T-helper 2 cell treated with Interferon-gamma antibody and Interleukin-4, amounts not matched to agents 5 μg/mL and 100 μg/mL, for 36 hours (primary cell): ENCODE measurements at regions not wholly inside any gene's neighbourhood (a gene's known extent, or its start where the extent isn't known, plus 50 kb on each side); places are given as distances from the start of the nearest gene placed in this dataset.
"Not testable (repeated sequence)": the region's sequence is repeated elsewhere in the genome, so short reads cannot be mapped to it uniquely, and the experiment has no call there.

Experiments used
- DNase-seq: peaks from one replicate; pipeline ENCODE4 v3.0.0; 2021; ENCODE audit warnings: low spot score
- H3K27ac Mint-ChIP-seq: one replicate; pipeline ENCODE4 v1.8.0; 2021; ENCODE audit warnings: mild to moderate bottlenecking, mixed read lengths
- H3K27me3 Mint-ChIP-seq: one replicate; pipeline ENCODE4 v1.8.0; 2021; ENCODE audit warnings: low read depth, mixed read lengths
- H3K36me3 Mint-ChIP-seq: one replicate; pipeline ENCODE4 v1.8.0; 2021; ENCODE audit warnings: low read depth, mixed read lengths
- H3K4me1 Mint-ChIP-seq: one replicate; pipeline ENCODE4 v1.8.0; 2021; ENCODE audit warnings: low read depth, mixed read lengths
- H3K4me3 Mint-ChIP-seq: one replicate; pipeline ENCODE4 v1.8.0; 2022; ENCODE audit warnings: mild to moderate bottlenecking, moderate library complexity, mixed read lengths
- H3K9me3 Mint-ChIP-seq: one replicate; pipeline ENCODE4 v1.8.0; 2021; ENCODE audit warnings: mixed read lengths

DNA sequence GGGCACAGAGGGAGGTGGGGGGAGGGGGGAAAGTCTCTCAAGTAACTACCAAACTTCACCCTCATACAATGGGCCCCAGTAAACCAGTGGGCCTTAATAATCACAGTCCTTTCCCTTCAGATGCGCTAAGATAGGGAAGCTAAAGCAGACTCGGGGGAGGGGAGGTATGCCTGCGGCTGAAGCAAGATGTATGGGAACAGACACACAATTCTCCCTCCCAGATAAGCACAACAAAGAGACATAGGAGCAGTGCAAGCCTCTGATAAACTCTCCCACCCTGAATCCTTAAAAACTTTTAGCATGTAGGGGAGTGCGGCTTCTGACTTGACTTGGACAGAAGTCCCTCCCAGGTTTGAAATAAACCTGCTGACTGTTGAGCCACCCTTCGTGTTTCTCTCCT lies 54.7 kb downstream of the PROP1 start:
- H3K27me3 Mint-ChIP-seq, H3K4me3 Mint-ChIP-seq, DNase-seq, H3K27ac Mint-ChIP-seq, H3K4me1 Mint-ChIP-seq, H3K9me3 Mint-ChIP-seq, H3K36me3 Mint-ChIP-seq: not testable (repeated sequence)

DNA sequence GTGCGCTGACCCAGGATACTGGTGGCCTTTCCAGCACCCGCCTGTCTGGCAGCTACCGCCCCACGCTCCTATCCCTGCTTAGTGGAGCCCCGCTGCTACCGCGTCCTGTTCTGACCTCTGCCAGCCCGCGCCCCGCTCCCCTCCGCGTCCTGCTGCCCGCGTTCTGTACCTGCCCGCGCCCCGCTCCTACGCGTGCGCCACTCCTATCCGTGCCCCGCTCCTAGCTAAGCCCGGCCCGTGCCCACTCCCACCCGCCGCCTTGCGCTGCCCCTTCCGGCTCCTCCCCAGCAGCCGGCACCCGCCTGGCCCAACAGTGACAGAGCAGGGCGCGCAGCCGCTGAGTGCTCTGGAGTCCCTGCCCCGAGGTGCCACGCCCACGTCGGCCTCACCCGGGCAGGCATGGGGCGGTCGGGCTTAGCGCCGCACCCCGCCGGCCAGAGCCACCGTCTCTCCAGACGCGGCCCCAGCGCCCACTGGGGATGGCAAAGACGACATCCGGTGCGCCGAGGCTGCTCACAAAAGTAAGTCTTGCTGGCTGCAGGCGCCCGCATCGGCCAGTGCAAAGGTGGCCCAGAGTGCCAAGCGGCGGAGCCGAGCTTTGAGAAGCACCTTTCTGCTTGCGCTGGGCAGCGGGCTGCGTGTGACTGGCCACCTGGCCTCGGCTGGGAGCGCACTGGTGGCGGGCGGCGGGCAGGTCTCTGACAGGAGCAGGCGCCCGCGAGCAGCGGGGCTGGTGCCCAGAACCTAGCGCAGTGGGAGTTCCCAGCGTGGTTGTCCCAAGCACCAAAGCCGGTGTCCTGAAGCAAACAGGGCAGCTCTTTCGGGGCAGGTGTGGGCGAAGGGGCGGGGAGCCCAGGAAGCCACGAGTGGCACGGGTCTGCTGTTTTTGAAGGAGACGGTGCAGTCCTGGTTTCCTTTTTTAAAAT lies 56.5 kb downstream of the PROP1 start:
- not testable (repeated sequence) for H3K36me3 Mint-ChIP-seq, H3K27me3 Mint-ChIP-seq, H3K27ac Mint-ChIP-seq, H3K9me3 Mint-ChIP-seq, DNase-seq, H3K4me1 Mint-ChIP-seq
- H3K4me3 Mint-ChIP-seq, result peak overlapping the region; percentile 59

DNA sequence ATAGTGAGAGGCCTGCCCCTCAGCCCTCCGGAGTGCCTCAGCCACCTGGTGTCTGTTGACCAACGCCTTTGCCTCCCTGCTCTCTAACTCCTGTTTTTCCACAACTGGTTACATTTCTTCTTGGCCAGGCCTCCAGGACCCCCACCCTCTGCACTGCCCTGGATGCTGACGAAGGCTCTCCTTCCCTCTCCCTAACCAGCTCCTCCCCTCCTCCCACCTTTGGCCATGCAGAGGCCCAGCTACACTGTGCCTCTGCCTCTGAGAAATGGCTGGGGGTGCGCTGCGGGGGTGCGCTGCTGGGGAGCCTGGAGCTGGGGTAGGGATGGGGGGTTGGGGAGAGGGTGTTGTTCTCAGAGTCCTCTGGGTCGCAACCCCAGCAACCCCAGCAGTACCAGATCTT lies 57.3 kb downstream of the PROP1 start:
- H3K27me3 Mint-ChIP-seq, H3K9me3 Mint-ChIP-seq, H3K27ac Mint-ChIP-seq, H3K4me1 Mint-ChIP-seq, DNase-seq, H3K36me3 Mint-ChIP-seq, H3K4me3 Mint-ChIP-seq: not testable (repeated sequence)

DNA sequence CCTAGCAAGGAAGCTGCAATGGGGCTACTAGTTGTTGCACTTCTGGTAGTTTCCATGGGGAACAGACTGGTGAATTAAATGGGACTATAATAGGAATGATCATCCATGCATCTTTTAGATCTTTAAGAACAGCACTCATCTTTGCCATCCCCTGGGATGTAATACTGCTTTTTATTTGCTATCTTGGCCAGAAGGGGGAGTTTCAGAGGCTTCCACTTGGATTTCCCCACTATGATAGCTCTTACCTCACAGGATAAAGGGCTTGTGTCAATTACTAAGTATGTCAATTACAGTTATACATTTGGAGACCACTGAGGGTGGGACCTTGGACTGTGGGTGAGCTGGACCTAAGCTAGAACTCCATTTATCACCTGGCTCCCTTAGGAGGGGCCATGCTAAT lies 61.8 kb downstream of the PROP1 start:
- H3K4me3 Mint-ChIP-seq, H3K27ac Mint-ChIP-seq, H3K4me1 Mint-ChIP-seq, H3K36me3 Mint-ChIP-seq, DNase-seq, H3K9me3 Mint-ChIP-seq, H3K27me3 Mint-ChIP-seq: not testable (repeated sequence)

DNA sequence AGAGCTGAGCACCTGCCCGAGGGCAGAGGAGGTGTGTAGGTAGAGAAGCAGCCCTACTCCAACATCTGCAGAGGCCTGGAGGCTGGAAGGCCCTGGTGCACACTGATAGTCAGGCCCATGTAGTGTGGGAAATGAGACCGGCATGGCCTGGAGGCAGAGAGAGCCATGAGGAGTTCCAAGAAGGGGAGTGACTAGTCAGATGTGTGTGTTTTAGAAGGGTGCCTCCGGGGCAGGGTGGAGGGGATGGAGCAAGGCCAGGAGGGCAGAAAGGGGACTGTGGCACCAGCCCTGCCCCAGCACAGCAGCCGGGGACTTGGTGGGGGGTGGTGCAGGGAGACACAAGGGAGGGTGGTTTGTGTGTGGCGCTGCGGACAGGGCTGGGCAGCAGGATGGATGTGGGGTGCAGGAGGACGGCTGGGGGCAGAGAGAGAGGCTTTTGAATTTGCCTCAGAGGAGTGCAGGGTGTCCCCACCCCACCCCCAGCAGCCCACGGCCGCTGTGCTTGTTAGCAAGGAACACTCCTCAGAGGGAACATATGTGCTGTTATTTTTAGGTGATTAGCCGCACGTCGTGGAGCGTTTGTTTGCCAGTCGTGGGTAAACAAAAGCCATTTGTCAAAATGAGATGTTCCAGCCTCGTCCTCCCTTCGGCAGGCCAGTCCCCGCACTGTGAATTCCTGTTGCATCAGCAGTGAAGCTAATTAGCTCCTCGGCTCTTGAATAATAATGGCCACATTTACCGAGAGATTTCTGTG lies 65.6 kb downstream of the PROP1 start:
- not testable (repeated sequence) for H3K4me1 Mint-ChIP-seq, DNase-seq, H3K36me3 Mint-ChIP-seq, H3K4me3 Mint-ChIP-seq, H3K27ac Mint-ChIP-seq, H3K9me3 Mint-ChIP-seq, H3K27me3 Mint-ChIP-seq

DNA sequence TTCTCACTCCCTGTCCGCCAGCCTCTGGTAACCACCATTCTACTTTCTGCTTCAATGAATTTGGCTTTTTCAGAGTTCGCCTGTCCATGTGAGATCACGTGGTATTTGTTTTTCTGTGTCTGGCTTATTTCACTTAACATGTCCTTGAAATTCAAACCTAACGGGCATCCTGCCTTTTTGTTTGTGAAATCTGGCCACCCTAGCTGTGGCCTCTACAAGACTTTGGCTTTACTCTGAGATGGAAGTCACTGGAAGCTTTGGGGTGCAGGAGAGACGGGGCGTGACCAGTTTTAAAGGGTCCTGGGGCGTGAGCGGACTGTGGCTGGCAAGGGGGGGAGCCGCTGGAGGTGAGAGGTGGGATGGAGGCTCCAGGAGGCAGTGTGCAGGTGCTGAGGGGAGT lies 66.4 kb downstream of the PROP1 start:
- H3K27me3 Mint-ChIP-seq, H3K9me3 Mint-ChIP-seq, H3K4me1 Mint-ChIP-seq, H3K36me3 Mint-ChIP-seq, H3K27ac Mint-ChIP-seq, H3K4me3 Mint-ChIP-seq, DNase-seq: not testable (repeated sequence)

DNA sequence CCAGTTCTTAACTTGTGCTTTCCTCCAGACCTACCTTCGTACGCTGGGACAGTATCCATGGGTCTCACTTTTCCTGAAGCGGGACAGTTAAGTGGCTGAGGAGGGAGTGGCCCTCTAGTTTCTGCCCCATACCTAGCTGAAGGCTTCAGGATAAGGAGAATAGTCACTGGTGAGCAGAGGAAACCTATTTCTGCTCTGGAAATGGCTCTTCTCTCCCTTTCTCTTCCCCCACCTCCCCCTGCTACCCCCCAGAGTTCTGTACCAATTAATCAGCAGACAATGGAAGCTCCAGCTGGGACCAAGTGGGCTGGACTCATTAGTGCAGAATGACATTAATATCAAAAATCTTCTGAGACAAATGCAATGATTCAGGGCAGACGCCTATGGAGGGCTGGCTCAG lies 68.5 kb downstream of the PROP1 start:
- H3K36me3 Mint-ChIP-seq, H3K27me3 Mint-ChIP-seq, H3K9me3 Mint-ChIP-seq, DNase-seq, H3K4me3 Mint-ChIP-seq, H3K4me1 Mint-ChIP-seq, H3K27ac Mint-ChIP-seq: not testable (repeated sequence)

DNA sequence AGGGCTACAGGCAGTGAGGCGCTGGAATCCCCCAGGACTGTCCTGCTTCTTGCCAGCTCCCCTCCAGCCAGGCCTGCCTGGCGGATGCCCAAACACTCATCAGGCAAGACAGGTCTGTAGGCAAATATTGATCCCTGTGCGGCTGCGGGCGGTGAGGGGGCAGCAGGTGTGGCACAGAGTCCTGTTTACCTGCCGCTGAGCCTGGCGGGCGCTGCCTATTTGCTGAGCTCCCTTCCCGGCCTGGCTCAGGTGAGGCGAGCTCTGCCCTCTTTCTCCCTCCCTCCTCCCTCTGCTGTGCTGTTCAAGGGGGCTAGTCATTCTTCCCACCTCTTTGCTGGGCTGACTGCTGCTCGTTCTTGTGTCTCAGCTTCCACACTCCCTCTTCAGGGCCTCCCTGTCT lies 71.5 kb downstream of the PROP1 start:
- not testable (repeated sequence) for H3K27ac Mint-ChIP-seq, H3K9me3 Mint-ChIP-seq, DNase-seq, H3K4me1 Mint-ChIP-seq, H3K36me3 Mint-ChIP-seq, H3K4me3 Mint-ChIP-seq, H3K27me3 Mint-ChIP-seq

DNA sequence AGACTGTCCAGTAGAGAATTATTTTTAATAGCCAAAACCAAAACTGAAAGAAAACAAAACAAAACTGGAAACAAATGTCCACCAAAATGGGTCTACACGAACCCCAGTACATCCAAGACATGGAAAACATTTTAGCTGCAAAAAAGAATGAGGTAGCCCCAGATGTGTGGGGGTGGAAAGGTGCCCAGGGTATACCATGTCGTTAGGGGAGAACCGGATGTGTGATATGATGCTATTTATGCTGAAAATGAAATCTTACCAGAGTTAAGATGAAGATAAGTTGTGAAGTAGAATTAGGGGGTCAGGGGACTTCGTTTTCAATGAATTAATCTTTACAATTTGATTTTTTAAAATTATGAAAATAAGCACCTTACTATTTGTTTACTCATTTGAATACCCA lies 72.2 kb downstream of the PROP1 start:
- not testable (repeated sequence) for H3K9me3 Mint-ChIP-seq, H3K4me1 Mint-ChIP-seq, DNase-seq, H3K27me3 Mint-ChIP-seq, H3K27ac Mint-ChIP-seq, H3K36me3 Mint-ChIP-seq, H3K4me3 Mint-ChIP-seq

DNA sequence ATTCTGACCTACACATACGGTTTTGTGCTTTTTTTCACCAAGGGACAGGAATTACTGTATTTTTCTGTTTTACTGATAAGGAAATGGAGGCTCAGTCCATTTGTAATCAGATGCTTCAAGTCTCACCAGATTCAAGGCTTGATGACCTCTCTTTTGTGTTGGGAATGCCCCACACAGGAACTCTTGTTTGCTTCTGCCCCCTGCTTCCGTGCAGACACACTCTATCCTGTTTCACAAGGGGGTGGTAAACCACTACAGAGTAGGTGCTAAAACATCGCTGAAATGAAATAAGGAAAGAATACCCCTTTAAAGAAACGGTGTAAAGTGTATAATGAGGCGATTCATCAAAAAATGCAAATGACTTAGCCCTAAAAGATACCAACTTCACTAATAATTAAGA lies 72.9 kb downstream of the PROP1 start:
- not testable (repeated sequence) for DNase-seq, H3K9me3 Mint-ChIP-seq, H3K27me3 Mint-ChIP-seq, H3K27ac Mint-ChIP-seq, H3K36me3 Mint-ChIP-seq, H3K4me1 Mint-ChIP-seq, H3K4me3 Mint-ChIP-seq

DNA sequence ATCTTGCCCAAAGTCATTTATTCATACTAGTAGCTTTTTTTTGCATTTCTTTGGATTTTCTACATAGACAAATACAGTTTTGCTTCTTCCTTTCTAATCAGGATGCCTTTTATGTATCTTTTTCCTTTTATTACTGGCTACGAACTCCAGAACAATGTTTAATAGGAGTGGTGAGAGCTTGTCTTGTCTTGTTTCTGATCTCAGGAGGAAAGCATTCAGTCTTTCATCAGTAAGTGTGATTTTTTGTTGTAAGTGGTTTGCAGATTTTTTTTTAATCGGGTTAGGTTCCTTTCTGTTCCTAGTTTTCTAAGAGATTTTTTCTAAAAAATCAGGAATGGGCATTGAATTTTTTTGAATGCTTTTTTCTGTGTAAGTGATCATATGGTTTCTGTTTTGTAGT lies 86.8 kb downstream of the PROP1 start:
- H3K27me3 Mint-ChIP-seq, H3K36me3 Mint-ChIP-seq, H3K27ac Mint-ChIP-seq, DNase-seq, H3K9me3 Mint-ChIP-seq, H3K4me3 Mint-ChIP-seq, H3K4me1 Mint-ChIP-seq: not testable (repeated sequence)

DNA sequence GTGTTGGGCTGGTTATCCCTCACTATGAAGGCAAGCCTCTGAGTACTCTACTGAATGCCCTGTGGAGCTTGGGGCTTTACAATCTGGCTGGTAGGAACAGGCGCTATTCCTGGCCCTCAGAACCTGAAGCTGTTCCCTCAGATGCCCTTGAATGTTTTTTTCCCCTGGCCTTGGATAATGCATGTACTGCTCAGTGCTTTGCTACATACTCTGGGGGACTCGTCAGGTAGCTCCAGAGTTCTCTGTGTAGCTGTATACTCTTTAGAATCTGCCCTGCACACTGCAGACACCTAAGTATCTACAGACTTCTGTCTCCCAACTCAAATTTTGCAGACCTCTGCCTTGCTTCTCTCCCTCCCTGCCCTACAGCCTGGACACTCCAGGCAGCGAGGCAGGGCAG lies 93.2 kb downstream of the PROP1 start:
- not testable (repeated sequence) for H3K36me3 Mint-ChIP-seq

DNA sequence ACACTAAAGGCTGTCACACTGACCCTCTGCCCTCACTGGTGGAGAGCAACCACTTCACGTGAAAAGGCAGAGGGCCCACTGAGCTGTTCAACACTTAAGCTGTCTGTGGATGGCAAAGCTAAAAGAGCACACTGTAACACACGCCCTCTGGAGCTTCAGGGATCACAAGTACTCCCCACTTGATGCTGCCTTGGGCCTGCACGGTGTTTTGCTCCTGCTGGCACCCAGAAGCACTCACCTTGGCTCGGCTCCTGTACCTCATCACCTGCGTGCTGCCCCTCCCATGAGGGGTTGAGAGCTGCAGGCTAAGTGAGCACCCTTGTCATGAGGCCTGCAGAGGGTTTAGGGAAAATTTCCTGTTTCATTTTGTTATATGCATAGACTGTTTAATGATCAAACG lies 96.0 kb downstream of the PROP1 start:
- not testable (repeated sequence) for H3K9me3 Mint-ChIP-seq, H3K36me3 Mint-ChIP-seq, DNase-seq, H3K27ac Mint-ChIP-seq, H3K4me1 Mint-ChIP-seq, H3K27me3 Mint-ChIP-seq, H3K4me3 Mint-ChIP-seq

More for the DNA sequence above, 93.2 kb downstream of the PROP1 start:
- H3K9me3 Mint-ChIP-seq, H3K27me3 Mint-ChIP-seq, H3K27ac Mint-ChIP-seq, H3K4me1 Mint-ChIP-seq, DNase-seq, H3K4me3 Mint-ChIP-seq: not testable (repeated sequence)

DNA sequence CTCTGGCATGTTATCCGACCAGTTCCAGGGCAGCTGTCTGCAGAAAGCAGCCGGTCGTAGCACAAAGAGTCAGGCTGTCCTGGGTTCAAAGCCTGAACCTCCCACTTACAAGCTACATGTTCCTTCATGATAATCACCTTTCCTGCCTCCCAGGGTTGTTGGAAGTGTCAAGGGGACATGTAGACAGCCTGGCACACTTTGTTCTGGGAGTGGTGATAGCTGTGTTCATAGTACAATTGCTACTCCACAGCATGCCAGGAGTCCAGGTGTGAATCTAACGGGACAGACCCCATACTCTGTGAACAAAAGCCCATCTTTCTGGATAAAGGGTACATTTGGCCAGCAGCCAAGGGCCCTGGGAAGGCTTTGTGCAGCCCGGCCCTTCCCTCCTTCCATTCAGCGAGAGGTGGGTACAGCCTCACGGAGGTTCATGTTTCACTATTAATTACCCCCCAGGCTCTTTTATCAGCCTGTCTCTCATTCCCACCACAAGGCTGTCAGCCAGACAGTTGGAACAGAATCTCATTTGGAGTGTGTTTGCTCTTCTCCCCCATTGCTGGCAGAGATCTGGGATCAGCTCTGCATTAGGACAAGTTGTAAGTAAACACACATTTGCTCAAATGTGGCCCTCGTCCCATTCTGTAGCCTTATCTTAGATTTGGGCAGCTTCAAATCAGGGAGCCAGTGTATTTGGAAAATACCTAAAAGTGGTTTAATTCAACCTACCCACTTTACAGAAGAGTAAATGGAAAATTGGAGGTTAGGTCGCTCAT lies 101.2 kb downstream of the PROP1 start:
- not testable (repeated sequence) for H3K4me3 Mint-ChIP-seq, H3K9me3 Mint-ChIP-seq, H3K4me1 Mint-ChIP-seq, DNase-seq, H3K27ac Mint-ChIP-seq, H3K27me3 Mint-ChIP-seq, H3K36me3 Mint-ChIP-seq
